ENCODE measurements at regions not wholly inside any gene's neighbourhood (a gene's known extent, or its start where the extent isn't known, plus 50 kb on each side); places are given as distances from the start of the nearest gene placed in this dataset.
"Not testable (repeated sequence)": the region's sequence is repeated elsewhere in the genome, so short reads cannot be mapped to it uniquely, and the experiment has no call there.

DNA sequence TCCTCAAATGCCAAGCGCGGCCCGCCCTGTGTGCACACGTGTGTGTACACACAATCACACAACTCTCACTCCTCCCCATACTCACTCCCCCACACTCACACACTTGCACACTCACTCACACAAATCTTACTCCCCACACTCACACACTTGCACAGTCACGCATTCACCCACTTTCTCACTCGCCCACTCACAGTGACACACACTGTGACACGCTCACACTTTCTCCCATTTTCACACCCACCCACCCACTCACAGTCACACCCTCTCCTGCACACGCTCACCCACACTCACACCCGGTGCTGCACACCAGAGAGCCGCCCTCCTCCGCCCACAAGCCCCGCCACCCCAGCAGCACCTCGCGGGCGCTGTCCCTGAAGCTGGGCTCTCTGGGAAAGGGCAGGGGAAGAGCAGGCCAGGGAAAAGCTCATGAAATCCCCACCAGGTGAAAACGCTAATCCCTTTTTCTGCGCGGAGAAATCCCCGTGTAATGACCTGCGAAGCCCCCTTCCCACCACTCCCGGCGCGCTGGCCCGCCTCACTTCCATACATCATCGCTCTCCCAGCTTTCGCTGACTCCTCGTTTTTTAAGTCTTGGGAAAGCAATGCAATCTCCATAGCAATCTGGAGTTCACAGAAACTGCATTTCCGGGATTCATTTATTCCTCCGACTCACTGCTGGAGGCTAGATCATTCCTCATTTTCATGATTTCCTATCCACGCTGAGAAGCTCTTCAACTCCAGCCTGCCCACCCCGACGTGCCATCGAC lies 211.6 kb upstream of the LRRC61 start:
- POLR2A ChIA-PET; H3K4me3 ChIP-seq (ENCODE audit: low read depth in 2 of 2, low read length in 2 of 2); CTCF ChIA-PET; H3K27ac ChIP-seq (ENCODE audit: low read length); H3K36me3 ChIP-seq (ENCODE audit: control insufficient read depth, insufficient read depth, low read length); BruUV-seq (replicated peaks); H3K9me3 ChIP-seq (ENCODE audit: control insufficient read depth, insufficient read depth, low read depth, low read length); DNase-seq (ENCODE audit: low read depth, low spot score); H3K4me1 ChIP-seq (ENCODE audit: control insufficient read depth, insufficient read depth, low read length); H3K27me3 ChIP-seq (ENCODE audit: control insufficient read depth, insufficient read depth, low read length); in situ Hi-C loops (cut with HindIII; ENCODE audit: low pct_unique_long_range_greater_than_20kb, low sequenced_read_pairs); ATAC-seq; intact Hi-C loops (cut with micrococcal nuclease; ENCODE audit: unreplicated experiment): not testable (repeated sequence)

- BruUV-seq (replicated peaks); ATAC-seq; intact Hi-C loops (cut with micrococcal nuclease; ENCODE audit: unreplicated experiment); POLR2A ChIA-PET; DNase-seq (ENCODE audit: low read depth, low spot score); CTCF ChIA-PET; H3K27me3 ChIP-seq (ENCODE audit: control insufficient read depth, insufficient read depth, low read length); H3K36me3 ChIP-seq (ENCODE audit: control insufficient read depth, insufficient read depth, low read length); H3K27ac ChIP-seq (ENCODE audit: low read length); H3K4me1 ChIP-seq (ENCODE audit: control insufficient read depth, insufficient read depth, low read length); H3K4me3 ChIP-seq (ENCODE audit: low read depth in 2 of 2, low read length in 2 of 2); in situ Hi-C loops (cut with HindIII; ENCODE audit: low pct_unique_long_range_greater_than_20kb, low sequenced_read_pairs); H3K9me3 ChIP-seq (ENCODE audit: control insufficient read depth, insufficient read depth, low read depth, low read length): not testable (repeated sequence)
Observed at GRCh38 chr7:150113301-150113700, 209.9 kb upstream of the LRRC61 start.

GRCh38 chr7:150114591-150114990 lies 208.6 kb upstream of the LRRC61 start:
- BruUV-seq (replicated peaks), result not testable (repeated sequence)

GRCh38 chr7:150119966-150120365 lies 203.2 kb upstream of the LRRC61 start:
- intact Hi-C loops (cut with micrococcal nuclease; ENCODE audit: unreplicated experiment); H3K27ac ChIP-seq (ENCODE audit: low read length); CTCF ChIA-PET; H3K4me3 ChIP-seq (ENCODE audit: low read depth in 2 of 2, low read length in 2 of 2); H3K4me1 ChIP-seq (ENCODE audit: control insufficient read depth, insufficient read depth, low read length); in situ Hi-C loops (cut with HindIII; ENCODE audit: low pct_unique_long_range_greater_than_20kb, low sequenced_read_pairs); H3K27me3 ChIP-seq (ENCODE audit: control insufficient read depth, insufficient read depth, low read length); BruUV-seq (replicated peaks); POLR2A ChIA-PET; DNase-seq (ENCODE audit: low read depth, low spot score); H3K9me3 ChIP-seq (ENCODE audit: control insufficient read depth, insufficient read depth, low read depth, low read length); ATAC-seq; H3K36me3 ChIP-seq (ENCODE audit: control insufficient read depth, insufficient read depth, low read length): not testable (repeated sequence)

More at GRCh38 chr7:150114591-150114990, 208.6 kb upstream of the LRRC61 start:
- H3K4me1 ChIP-seq (ENCODE audit: control insufficient read depth, insufficient read depth, low read length); CTCF ChIA-PET; H3K36me3 ChIP-seq (ENCODE audit: control insufficient read depth, insufficient read depth, low read length); POLR2A ChIA-PET; DNase-seq (ENCODE audit: low read depth, low spot score); H3K27ac ChIP-seq (ENCODE audit: low read length); ATAC-seq; H3K27me3 ChIP-seq (ENCODE audit: control insufficient read depth, insufficient read depth, low read length); intact Hi-C loops (cut with micrococcal nuclease; ENCODE audit: unreplicated experiment); in situ Hi-C loops (cut with HindIII; ENCODE audit: low pct_unique_long_range_greater_than_20kb, low sequenced_read_pairs); H3K4me3 ChIP-seq (ENCODE audit: low read depth in 2 of 2, low read length in 2 of 2); H3K9me3 ChIP-seq (ENCODE audit: control insufficient read depth, insufficient read depth, low read depth, low read length): not testable (repeated sequence)

- H3K9me3 ChIP-seq (ENCODE audit: control insufficient read depth, insufficient read depth, low read depth, low read length); DNase-seq (ENCODE audit: low read depth, low spot score); H3K4me3 ChIP-seq (ENCODE audit: low read depth in 2 of 2, low read length in 2 of 2); H3K27me3 ChIP-seq (ENCODE audit: control insufficient read depth, insufficient read depth, low read length); BruUV-seq (replicated peaks); CTCF ChIA-PET; H3K4me1 ChIP-seq (ENCODE audit: control insufficient read depth, insufficient read depth, low read length); intact Hi-C loops (cut with micrococcal nuclease; ENCODE audit: unreplicated experiment); POLR2A ChIA-PET; H3K27ac ChIP-seq (ENCODE audit: low read length); in situ Hi-C loops (cut with HindIII; ENCODE audit: low pct_unique_long_range_greater_than_20kb, low sequenced_read_pairs); H3K36me3 ChIP-seq (ENCODE audit: control insufficient read depth, insufficient read depth, low read length): not testable (repeated sequence)
- peak; percentile 73 for ATAC-seq
Observed at GRCh38 chr7:150125831-150126230, 197.3 kb upstream of the LRRC61 start.

- H3K36me3 ChIP-seq (ENCODE audit: control insufficient read depth, insufficient read depth, low read length); H3K4me3 ChIP-seq (ENCODE audit: low read depth in 2 of 2, low read length in 2 of 2); H3K4me1 ChIP-seq (ENCODE audit: control insufficient read depth, insufficient read depth, low read length); in situ Hi-C loops (cut with HindIII; ENCODE audit: low pct_unique_long_range_greater_than_20kb, low sequenced_read_pairs); BruUV-seq (replicated peaks); intact Hi-C loops (cut with micrococcal nuclease; ENCODE audit: unreplicated experiment); POLR2A ChIA-PET; H3K27me3 ChIP-seq (ENCODE audit: control insufficient read depth, insufficient read depth, low read length); H3K9me3 ChIP-seq (ENCODE audit: control insufficient read depth, insufficient read depth, low read depth, low read length); H3K27ac ChIP-seq (ENCODE audit: low read length); CTCF ChIA-PET; DNase-seq (ENCODE audit: low read depth, low spot score); ATAC-seq: not testable (repeated sequence)
Observed at GRCh38 chr7:150134451-150134850, 188.7 kb upstream of the LRRC61 start.

GRCh38 chr7:150135620-150136190 lies 187.4 kb upstream of the LRRC61 start:
- not testable (repeated sequence) for H3K27ac ChIP-seq (ENCODE audit: low read length)

More at GRCh38 chr7:150135620-150136190, 187.4 kb upstream of the LRRC61 start:
- CTCF ChIA-PET; H3K9me3 ChIP-seq (ENCODE audit: control insufficient read depth, insufficient read depth, low read depth, low read length); H3K4me3 ChIP-seq (ENCODE audit: low read depth in 2 of 2, low read length in 2 of 2); H3K36me3 ChIP-seq (ENCODE audit: control insufficient read depth, insufficient read depth, low read length); intact Hi-C loops (cut with micrococcal nuclease; ENCODE audit: unreplicated experiment); in situ Hi-C loops (cut with HindIII; ENCODE audit: low pct_unique_long_range_greater_than_20kb, low sequenced_read_pairs); H3K27me3 ChIP-seq (ENCODE audit: control insufficient read depth, insufficient read depth, low read length); ATAC-seq; DNase-seq (ENCODE audit: low read depth, low spot score); BruUV-seq (replicated peaks); H3K4me1 ChIP-seq (ENCODE audit: control insufficient read depth, insufficient read depth, low read length); POLR2A ChIA-PET: not testable (repeated sequence)

Measured in Panc1 (cell line).